HepG2 (cell line): ENCODE measurements at regions not wholly inside any gene's neighbourhood (a gene's known extent, or its start where the extent isn't known, plus 50 kb on each side); places are given as distances from the start of the nearest gene placed in this dataset.

ENCODE experiments used
- ATAC-seq: fragments of 200-7000 bp; cut with Tn5 transposase; 3 replicates; pipeline ENCODE4 v1.9.1; 2020; ENCODE audit warnings: mild to moderate bottlenecking, moderate library complexity
- BruUV-seq: library from RNA; stranded (reverse); fragments of 400-500 nt; replicated peaks from 2 replicates; lab custom pipeline; 2021; lab: Mats Ljungman, UMichigan
- CTCF ChIA-PET: fragments of 300-600 bp; formaldehyde crosslinking; extraction: SDS; loops from one replicate; lab custom pipeline; 2021; ENCODE audit warnings: low total read pairs, inconsistent platforms, low intra/inter-chr PET ratio; lab: Yijun Ruan, JAX
- POLR2A ChIA-PET: fragments of 350-600 bp; sonication (Branson Sonifier 250); formaldehyde crosslinking; loops from one replicate; lab custom pipeline; 2020; ENCODE audit warnings: antibody characterized with exemption, inconsistent platforms; lab: Yijun Ruan, JAX
- DNase-seq: peaks from one replicate; pipeline ENCODE4 v3.0.0-alpha.2; 2015; ENCODE audit warnings: low spot score
- FAIRE-seq: peaks from 3 replicates; lab custom pipeline; 2011; peaks lifted over from hg19 to GRCh38; lab: Jason Lieb, UNC
- H2AFZ ChIP-seq: one replicate; pipeline ENCODE4 v1.6.1; 2011; ENCODE audit warnings: low read length, inconsistent platforms
- H3K27ac ChIP-seq: fragments of 300-600 bp; 3 replicates; pipeline ENCODE4 v1.8.0; 2011; ENCODE audit warnings: mixed run types, mild to moderate bottlenecking, mixed read lengths, low read length, inconsistent platforms; ENCODE audit not compliant: insufficient read depth; ENCODE audit errors: extremely low read length
- H3K27me3 ChIP-seq, 2 experiments: fragments of 200-600 bp in 1 of 2; 2 replicates in 1 of 2; 3 replicates in 1 of 2; pipeline versions ENCODE4 v1.6.0 to v1.8.0; 2011; ENCODE audit warnings: low read length in 2 of 2, mild to moderate bottlenecking in 2 of 2, moderate library complexity in 2 of 2, inconsistent platforms in 1 of 2; ENCODE audit not compliant: insufficient read depth in 2 of 2, control insufficient read depth in 1 of 2
- H3K36me3 ChIP-seq, 2 experiments: fragments of 200-600 bp in 1 of 2; replicated peaks in 1 of 2; 2 replicates in 1 of 2; 3 replicates in 1 of 2; pipeline versions ENCODE4 v1.5.1 to v1.8.0; 2011; ENCODE audit warnings: low read length in 2 of 2, inconsistent platforms in 1 of 2; ENCODE audit not compliant: insufficient read depth in 2 of 2, control insufficient read depth in 1 of 2
- H3K4me1 ChIP-seq: 2 replicates; pipeline ENCODE4 v1.5.1; 2012; ENCODE audit warnings: low read length, inconsistent platforms; ENCODE audit not compliant: insufficient read depth
- H3K4me2 ChIP-seq: 2 replicates; pipeline ENCODE4 v1.6.0; 2011; ENCODE audit warnings: low read depth, low read length, inconsistent platforms
- H3K4me3 ChIP-seq, 3 experiments: fragments of 200-600 bp in 1 of 3; sonication (generic), shearing (Covaris generic) in 1 of 3; replicated peaks in 1 of 3; 2 replicates each; pipeline ENCODE4 v1.5.1; 2011 to 2016; ENCODE audit warnings: low read length in 3 of 3, inconsistent platforms in 2 of 3, low read depth in 2 of 3, mild to moderate bottlenecking in 2 of 3, control low read depth in 1 of 3, mixed read lengths in 1 of 3; ENCODE audit not compliant: insufficient read depth in 1 of 3
- H3K79me2 ChIP-seq: one replicate; pipeline ENCODE4 v1.6.1; 2011; ENCODE audit warnings: low read length, inconsistent platforms; ENCODE audit not compliant: insufficient read depth
- H3K9ac ChIP-seq: 2 replicates; pipeline ENCODE4 v1.6.0; 2011; ENCODE audit warnings: mild to moderate bottlenecking, low read depth, low read length, inconsistent platforms; ENCODE audit not compliant: insufficient read depth
- H3K9me3 ChIP-seq: 2 replicates; pipeline ENCODE4 v1.5.1; 2012; ENCODE audit warnings: mild to moderate bottlenecking, low read length
- H4K20me1 ChIP-seq: 2 replicates; pipeline ENCODE4 v1.6.0; 2011; ENCODE audit warnings: inconsistent platforms, mild to moderate bottlenecking, low read length, moderate library complexity; ENCODE audit not compliant: insufficient read depth
- FOSL1 ChIP-seq: sonication (generic); formaldehyde crosslinking; IDR thresholded peaks from 2 replicates; pipeline ENCODE4 v1.9.0; 2021; ENCODE audit warnings: missing genetic modification reagents, borderline replicate concordance
- JUND ChIP-seq: sonication (generic); formaldehyde crosslinking; IDR thresholded peaks from 2 replicates; pipeline ENCODE4 v1.8.0; 2022; ENCODE audit warnings: mild to moderate bottlenecking, missing genetic modification reagents
- MAZ ChIP-seq, 2 experiments: sonication (generic) in 1 of 2; formaldehyde crosslinking in 1 of 2; IDR thresholded peaks; 2 replicates each; pipeline versions ENCODE4 v1.5.0 to v1.6.1; 2012 to 2020; ENCODE audit warnings: low read depth in 2 of 2, mild to moderate bottlenecking in 2 of 2, borderline replicate concordance in 1 of 2, improper control_type of control experiment in 1 of 2, low read length in 1 of 2, missing genetic modification reagents in 1 of 2, moderate library complexity in 1 of 2
- MEIS1 ChIP-seq: sonication (generic); formaldehyde crosslinking; IDR thresholded peaks from 2 replicates; pipeline ENCODE4 v1.9.0; 2021; ENCODE audit warnings: mild to moderate bottlenecking, missing genetic modification reagents, moderate library complexity, borderline replicate concordance
- MXD4 ChIP-seq: IDR thresholded peaks from 2 replicates; pipeline ENCODE4 v1.6.1; 2016; ENCODE audit warnings: mild to moderate bottlenecking, missing biosample characterization, missing genetic modification reagents
- NFE2L2 ChIP-seq: fragments of 150-350 bp; IDR thresholded peaks from 2 replicates; pipeline ENCODE4 v1.6.1; 2014; ENCODE audit warnings: low read length
- SAFB2 ChIP-seq: sonication (generic); formaldehyde crosslinking; IDR thresholded peaks from 2 replicates; pipeline ENCODE4 v1.5.1; 2020; ENCODE audit warnings: missing genetic modification reagents, low read depth, mild to moderate bottlenecking, borderline replicate concordance
- SALL2 ChIP-seq: sonication (generic); formaldehyde crosslinking; IDR thresholded peaks from 2 replicates; pipeline ENCODE4 v1.8.1; 2023; ENCODE audit warnings: mild to moderate bottlenecking, missing genetic modification reagents, inconsistent platforms
- TCF7L2 ChIP-seq: IDR thresholded peaks from 2 replicates; pipeline ENCODE4 v1.6.1; 2011; ENCODE audit warnings: mild to moderate bottlenecking, low read depth, low read length, moderate library complexity
- ZBTB7A ChIP-seq: sonication (generic); formaldehyde crosslinking; IDR thresholded peaks from 2 replicates; pipeline ENCODE4 v1.8.0; 2022; ENCODE audit warnings: mild to moderate bottlenecking, missing genetic modification reagents
- ZNF329 ChIP-seq: sonication (generic); formaldehyde crosslinking; IDR thresholded peaks from 2 replicates; pipeline ENCODE4 v1.9.0; 2021; ENCODE audit warnings: low read depth, mild to moderate bottlenecking, missing genetic modification reagents
- ZNF451 ChIP-seq: sonication (generic); formaldehyde crosslinking; IDR thresholded peaks from 2 replicates; pipeline ENCODE4 v1.5.0; 2020; ENCODE audit warnings: mild to moderate bottlenecking, missing genetic modification reagents
- ZNF569 ChIP-seq: sonication (generic); formaldehyde crosslinking; IDR thresholded peaks from 2 replicates; pipeline ENCODE4 v1.5.0; 2020; ENCODE audit warnings: mild to moderate bottlenecking, missing genetic modification reagents, moderate library complexity, borderline replicate concordance
- ZNF616 ChIP-seq: sonication (generic); formaldehyde crosslinking; IDR thresholded peaks from 2 replicates; pipeline ENCODE4 v1.5.0; 2020; ENCODE audit warnings: low read depth, mild to moderate bottlenecking, missing genetic modification reagents
- ZNF749 ChIP-seq: sonication (generic); formaldehyde crosslinking; IDR thresholded peaks from 2 replicates; pipeline ENCODE4 v1.8.0; 2022; ENCODE audit warnings: mild to moderate bottlenecking, missing genetic modification reagents, moderate library complexity, borderline replicate concordance
- WGBS: methylation state at CpG from one replicate; pipeline ENCODE4 v1.1.6; 2017; ENCODE audit warnings: low lambda C conversion rate; 5-methylcytosine and 5-hydroxymethylcytosine counted together
- in situ Hi-C: cut with HindIII; loops from 2 replicates; pipeline ENCODE4 v1.10.0; 2017; ENCODE audit warnings: low pct_unique_long_range_greater_than_20kb; ENCODE audit not compliant: extremely low pct_ligation_motif_present
- intact Hi-C: fragments of 100-400 bp; cut with micrococcal nuclease; formaldehyde crosslinking; loops from one replicate; pipeline ENCODE4 v1.10.0; 2022; ENCODE audit not compliant: unreplicated experiment
- TF ChIP-seq, protein P1 (sequence below): sonication (generic); formaldehyde crosslinking; IDR thresholded peaks from 2 replicates; pipeline ENCODE4 v1.8.1; 2023; ENCODE audit warnings: mild to moderate bottlenecking, missing genetic modification reagents, borderline replicate concordance
- TF ChIP-seq, protein P2 (sequence below): sonication (generic); formaldehyde crosslinking; IDR thresholded peaks from 2 replicates; pipeline ENCODE4 v1.4.0; 2020; ENCODE audit warnings: low read depth, mild to moderate bottlenecking, missing genetic modification reagents

DNA sequence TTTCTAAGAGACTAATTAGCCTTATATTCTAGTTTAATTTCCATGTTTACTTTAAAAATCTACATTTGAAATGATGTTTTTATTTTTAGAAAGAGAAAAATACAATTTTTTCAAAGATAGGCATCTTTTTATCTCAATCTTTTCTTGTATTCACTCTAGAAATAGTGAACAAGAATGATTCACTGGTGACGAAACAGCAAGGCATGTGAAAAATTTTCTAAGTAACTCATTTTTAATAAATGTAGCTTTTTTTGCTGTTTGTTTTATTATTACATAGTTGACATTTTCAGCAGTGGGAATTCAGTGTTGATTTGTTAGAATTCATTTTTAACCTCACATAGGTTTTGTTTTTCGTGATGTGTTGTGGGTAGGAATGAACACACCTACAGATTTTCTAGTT, 1226.4 kb downstream of the NSUN3 start:
- intact Hi-C loops, result no loop called here
- Histone ChIP-seq H3K4me3 (no peak overlapping the region), H4K20me1 (no peaks in the 10 kb centered on the region), H3K27ac (no peak overlapping the region), H2AFZ (no peak overlapping the region), H3K79me2 (no peaks in the 10 kb centered on the region), H3K27me3 (no peaks in the 10 kb centered on the region), H3K4me1 (no peaks in the 10 kb centered on the region), H3K4me2 (no peak overlapping the region), H3K9ac (no peak overlapping the region), H3K36me3 (no peaks in the 10 kb centered on the region), H3K9me3 (no peaks in the 10 kb centered on the region)
- TF ChIP-seq MAZ (IDR thresholded peaks at IDR 0.05; ENCODE audit: borderline replicate concordance, low read depth, low read length), result no peak
- no peak for TF ChIP-seq MAZ (CRISPR knock-in tag; IDR thresholded peaks at IDR 0.05; ENCODE audit: low read depth)
- no peak for TF ChIP-seq ZNF329 (CRISPR knock-in tag)
- TF ChIP-seq FOSL1 (CRISPR knock-in tag), result no peak
- TF ChIP-seq ZNF616, result no peak
- no peak for TF ChIP-seq SAFB2 (CRISPR knock-in tag)
- no peak for TF ChIP-seq SALL2 (CRISPR knock-in tag)
- TF ChIP-seq, protein P1, sequence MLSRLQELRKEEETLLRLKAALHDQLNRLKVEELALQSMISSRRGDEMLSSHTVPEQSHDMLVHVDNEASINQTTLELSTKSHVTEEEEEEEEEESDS (CRISPR knock-in tag), result no peak
- TF ChIP-seq MEIS1 (CRISPR knock-in tag), result no peak
- TF ChIP-seq, protein P2, sequence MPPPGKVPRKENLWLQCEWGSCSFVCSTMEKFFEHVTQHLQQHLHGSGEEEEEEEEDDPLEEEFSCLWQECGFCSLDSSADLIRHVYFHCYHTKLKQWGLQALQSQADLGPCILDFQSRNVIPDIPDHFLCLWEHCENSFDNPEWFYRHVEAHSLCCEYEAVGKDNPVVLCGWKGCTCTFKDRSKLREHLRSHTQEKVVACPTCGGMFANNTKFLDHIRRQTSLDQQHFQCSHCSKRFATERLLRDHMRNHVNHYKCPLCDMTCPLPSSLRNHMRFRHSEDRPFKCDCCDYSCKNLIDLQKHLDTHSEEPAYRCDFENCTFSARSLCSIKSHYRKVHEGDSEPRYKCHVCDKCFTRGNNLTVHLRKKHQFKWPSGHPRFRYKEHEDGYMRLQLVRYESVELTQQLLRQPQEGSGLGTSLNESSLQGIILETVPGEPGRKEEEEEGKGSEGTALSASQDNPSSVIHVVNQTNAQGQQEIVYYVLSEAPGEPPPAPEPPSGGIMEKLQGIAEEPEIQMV (CRISPR knock-in tag), result no peak
- no peak for TF ChIP-seq ZNF749 (CRISPR knock-in tag)
- no peak for TF ChIP-seq ZNF451 (CRISPR knock-in tag)
- TF ChIP-seq MXD4 (CRISPR knock-in tag), result no peak
- TF ChIP-seq NFE2L2, result no peak
- no peak for TF ChIP-seq JUND (CRISPR knock-in tag)
- TF ChIP-seq ZBTB7A, result no peak
- no peak for TF ChIP-seq TCF7L2
- TF ChIP-seq ZNF569 (CRISPR knock-in tag), result no peak
- no peak for DNase-seq
- ATAC-seq, result no peak
- ChIA-PET POLR2A (no interaction called here), CTCF (no interaction called here)
- FAIRE-seq, result no peak
- in situ Hi-C loops, result no loop called here
- BruUV-seq, result no TSS peak
- WGBS, result 20% methylated on average over 2 of the region's 2 CpGs
